Neuronal stem cell (in vitro differentiated cells): ENCODE measurements at regions not wholly inside any gene's neighbourhood (a gene's known extent, or its start where the extent isn't known, plus 50 kb on each side); places are given as distances from the start of the nearest gene placed in this dataset.

ENCODE experiments used
- DNase-seq: peaks from one replicate; pipeline ENCODE4 v3.0.0-alpha.2; 2013; ENCODE audit warnings: low spot score
- H2AFZ ChIP-seq: one replicate; pipeline ENCODE4 v1.6.1; 2013; ENCODE audit warnings: mild to moderate bottlenecking, low read length, inconsistent platforms
- H2AK5ac ChIP-seq: 2 replicates; pipeline ENCODE4 v1.6.1; 2013; ENCODE audit warnings: low read depth, mild to moderate bottlenecking, inconsistent platforms, low read length, moderate library complexity, mixed read lengths
- H2BK120ac ChIP-seq: 2 replicates; pipeline ENCODE4 v1.6.1; 2013; ENCODE audit warnings: low read depth, mild to moderate bottlenecking, inconsistent platforms, low read length, moderate library complexity, mixed read lengths
- H2BK12ac ChIP-seq: one replicate; pipeline ENCODE4 v1.6.1; 2013; ENCODE audit warnings: low read length, inconsistent platforms
- H2BK15ac ChIP-seq: 2 replicates; pipeline ENCODE4 v1.6.1; 2013; ENCODE audit warnings: mild to moderate bottlenecking, low read length, inconsistent platforms, mixed read lengths
- H2BK5ac ChIP-seq: one replicate; pipeline ENCODE4 v1.6.1; 2013; ENCODE audit warnings: inconsistent platforms, mild to moderate bottlenecking, low read length, moderate library complexity
- H3K14ac ChIP-seq: one replicate; pipeline ENCODE4 v1.6.1; 2013; ENCODE audit warnings: low read length, inconsistent platforms
- H3K18ac ChIP-seq: 2 replicates; pipeline ENCODE4 v1.6.1; 2013; ENCODE audit warnings: low read length, inconsistent platforms
- H3K23ac ChIP-seq: 2 replicates; pipeline ENCODE4 v1.6.1; 2013; ENCODE audit warnings: low read depth, mild to moderate bottlenecking, mixed read lengths, low read length, inconsistent platforms; ENCODE audit not compliant: poor library complexity
- H3K27ac ChIP-seq: replicated peaks from 3 replicates; pipeline ENCODE4 v1.5.1; 2013; ENCODE audit warnings: low read length, inconsistent platforms
- H3K27me3 ChIP-seq, 3 experiments: 2 replicates each; pipeline ENCODE4 v1.6.1; 2013; ENCODE audit warnings: low read length in 3 of 3, mild to moderate bottlenecking in 2 of 3, inconsistent platforms in 1 of 3, low read depth in 1 of 3, mixed read lengths in 1 of 3, moderate library complexity in 1 of 3; ENCODE audit not compliant: control insufficient read depth in 3 of 3, insufficient read depth in 3 of 3
- H3K36me3 ChIP-seq, 2 donors: replicated peaks in 1 of 2; 2 replicates each; pipeline ENCODE4 v1.6.1; 2013; ENCODE audit warnings: low read length in 2 of 2; ENCODE audit not compliant: control insufficient read depth in 2 of 2, insufficient read depth in 2 of 2
- H3K4ac ChIP-seq: 2 replicates; pipeline ENCODE4 v1.6.1; 2013; ENCODE audit warnings: inconsistent platforms, mild to moderate bottlenecking, low read length, moderate library complexity
- H3K4me1 ChIP-seq, 2 donors: 1 replicate in 1 of 2; 2 replicates in 1 of 2; pipeline ENCODE4 v1.6.1; 2013; ENCODE audit warnings: low read length in 2 of 2, low read depth in 1 of 2; ENCODE audit not compliant: control insufficient read depth in 2 of 2, insufficient read depth in 1 of 2
- H3K4me2 ChIP-seq: one replicate; pipeline ENCODE4 v1.6.1; 2013; ENCODE audit warnings: mild to moderate bottlenecking, low read length, inconsistent platforms; ENCODE audit not compliant: insufficient read depth, poor library complexity, severe bottlenecking
- H3K4me3 ChIP-seq, 2 donors: 2 replicates each; pipeline ENCODE4 v1.5.1; 2013; ENCODE audit warnings: low read length in 2 of 2, mild to moderate bottlenecking in 2 of 2, inconsistent platforms in 1 of 2, moderate library complexity in 1 of 2
- H3K79me1 ChIP-seq: one replicate; pipeline ENCODE4 v1.6.1; 2013; ENCODE audit warnings: low read depth, mild to moderate bottlenecking, inconsistent platforms, low read length, moderate library complexity
- H3K9ac ChIP-seq: one replicate; pipeline ENCODE4 v1.6.1; 2013; ENCODE audit warnings: mild to moderate bottlenecking, low read depth, low read length, inconsistent platforms; ENCODE audit not compliant: poor library complexity
- H3K9me3 ChIP-seq, 2 donors: replicated peaks in 1 of 2; 2 replicates each; pipeline versions ENCODE3 to v1.6.1; 2013; ENCODE audit warnings: low read length in 2 of 2, mild to moderate bottlenecking in 2 of 2, inconsistent platforms in 1 of 2, low read depth in 1 of 2, mixed read lengths in 1 of 2, moderate library complexity in 1 of 2; ENCODE audit not compliant: control insufficient read depth in 2 of 2, insufficient read depth in 1 of 2
- H4K8ac ChIP-seq: one replicate; pipeline ENCODE4 v1.6.1; 2013; ENCODE audit warnings: low read depth, mild to moderate bottlenecking, inconsistent platforms, low read length, moderate library complexity
- H4K91ac ChIP-seq: one replicate; pipeline ENCODE4 v1.6.1; 2013; ENCODE audit warnings: low read length, low read depth, mild to moderate bottlenecking, inconsistent platforms; ENCODE audit not compliant: poor library complexity
- WGBS, 2 donors: extraction: QIAGEN DNeasy Blood & Tissue Kit; methylation state at CpG; one replicate each; pipeline ENCODE4 v1.1.7; 2013; ENCODE audit warnings: missing lambda C conversion rate in 2 of 2, mixed read lengths in 1 of 2; ENCODE audit not compliant: insufficient read length in 2 of 2, insufficient replicate concordance in 1 of 2; ENCODE audit errors: extremely low coverage in 2 of 2; 5-methylcytosine and 5-hydroxymethylcytosine counted together

- H3K9me3 ChIP-seq, result no peaks in the 10 kb centered on the region
- H2BK12ac ChIP-seq, result no peak overlapping the region
- no peak overlapping the region for H4K8ac ChIP-seq
- H2BK15ac ChIP-seq, result no peak overlapping the region
- no peak overlapping the region for H3K27ac ChIP-seq
- H3K14ac ChIP-seq, result no peak overlapping the region
- H2AFZ ChIP-seq, result no peak overlapping the region
- no peaks in the 10 kb centered on the region for H3K36me3 ChIP-seq
- no peak overlapping the region for H4K91ac ChIP-seq
- no peaks in the 10 kb centered on the region for H3K79me1 ChIP-seq
- H3K4me2 ChIP-seq, result no peak overlapping the region
- H3K4me3 ChIP-seq, result no peak overlapping the region
- H3K4me1 ChIP-seq, result peaks cover 0 to 2% of the 10 kb centered on the region in 2 donors
- H3K23ac ChIP-seq, result no peak overlapping the region
- H2AK5ac ChIP-seq, result no peak overlapping the region
- no peak overlapping the region for H2BK5ac ChIP-seq
- no peaks in the 10 kb centered on the region for H3K27me3 ChIP-seq
- no peak overlapping the region for H3K18ac ChIP-seq
- no peak overlapping the region for H3K9ac ChIP-seq
- no peak for DNase-seq
- H2BK120ac ChIP-seq, result no peak overlapping the region
- no CpG with 5 or more reads among the region's 5 CpGs for WGBS, 2 donors
- H3K4ac ChIP-seq, result no peak overlapping the region
Measured at GRCh38 chr9:117873664-117874063, 169.5 kb downstream of the TLR4 start.

GRCh38 chr9:117875886-117876285 lies 171.7 kb downstream of the TLR4 start:
- Histone ChIP-seq H2BK15ac (no peak overlapping the region), H2BK5ac (no peak overlapping the region), H4K91ac (no peak overlapping the region), H3K4me3 (no peak overlapping the region), H2AFZ (no peak overlapping the region), H3K18ac (no peak overlapping the region), H4K8ac (no peak overlapping the region), H3K9ac (no peak overlapping the region), H3K4me1 (peaks cover 0 to 2% of the 10 kb centered on the region in 2 donors), H3K23ac (no peak overlapping the region), H2AK5ac (no peak overlapping the region), H3K14ac (no peak overlapping the region), H3K36me3 (no peaks in the 10 kb centered on the region), H2BK120ac (no peak overlapping the region), H3K9me3 (no peaks in the 10 kb centered on the region), H3K4ac (no peak overlapping the region), H3K4me2 (no peak overlapping the region), H3K27me3 (no peaks in the 10 kb centered on the region), H3K27ac (no peak overlapping the region), H3K79me1 (no peaks in the 10 kb centered on the region), H2BK12ac (no peak overlapping the region)
- no CpG with 5 or more reads among the region's 2 CpGs for WGBS, 2 donors
- no peak for DNase-seq

GRCh38 chr9:117882171-117882570 lies 178.0 kb downstream of the TLR4 start:
- DNase-seq, result no peak
- Histone ChIP-seq H3K14ac (no peak overlapping the region), H3K27me3 (no peaks in the 10 kb centered on the region), H2BK15ac (no peak overlapping the region), H2BK12ac (no peak overlapping the region), H3K36me3 (no peaks in the 10 kb centered on the region), H3K9me3 (no peaks in the 10 kb centered on the region), H2AK5ac (no peak overlapping the region), H2AFZ (no peak overlapping the region), H3K18ac (no peak overlapping the region), H3K4me1 (no peaks in the 10 kb centered on the region), H2BK120ac (no peak overlapping the region), H3K23ac (no peak overlapping the region), H3K4me3 (no peak overlapping the region), H3K4ac (no peak overlapping the region), H4K8ac (no peak overlapping the region), H4K91ac (no peak overlapping the region), H3K9ac (no peak overlapping the region), H3K79me1 (no peaks in the 10 kb centered on the region), H3K27ac (no peak overlapping the region), H2BK5ac (no peak overlapping the region), H3K4me2 (no peak overlapping the region)
- WGBS, 2 donors, result no CpG with 5 or more reads among the region's 4 CpGs

- Histone ChIP-seq H2BK120ac (no peak overlapping the region), H2AK5ac (no peak overlapping the region), H2BK15ac (no peak overlapping the region), H3K4me1 (peaks cover 0 to 3% of the 10 kb centered on the region in 2 donors), H3K4me3 (no peak overlapping the region), H2AFZ (no peak overlapping the region), H3K9me3 (no peaks in the 10 kb centered on the region), H2BK12ac (no peak overlapping the region), H3K27me3 (no peaks in the 10 kb centered on the region), H4K91ac (no peak overlapping the region), H3K14ac (no peak overlapping the region), H3K4ac (no peak overlapping the region), H3K36me3 (no peaks in the 10 kb centered on the region), H4K8ac (no peak overlapping the region), H3K23ac (no peak overlapping the region), H3K9ac (no peak overlapping the region), H2BK5ac (no peak overlapping the region), H3K18ac (no peak overlapping the region), H3K27ac (no peak overlapping the region), H3K79me1 (no peaks in the 10 kb centered on the region), H3K4me2 (no peak overlapping the region)
- no peak for DNase-seq
- WGBS, 2 donors, result no CpG with 5 or more reads among the region's 2 CpGs
Measured at GRCh38 chr9:117886616-117887015, 182.4 kb downstream of the TLR4 start.
